Right lobe of liver (tissue), 6 donors: ENCODE measurements at regions not wholly inside any gene's neighbourhood (a gene's known extent, or its start where the extent isn't known, plus 50 kb on each side); places are given as distances from the start of the nearest gene placed in this dataset.

Experiments used
- ATAC-seq, 4 donors: fragments of 200-7000 bp; cut with Tn5 transposase; one replicate each; pipeline ENCODE4 v1.9.1; 2020; ENCODE audit warnings: mild to moderate bottlenecking in 4 of 4, moderate library complexity in 4 of 4
- DNase-seq, 3 donors: peaks; one replicate each; pipeline ENCODE4 v3.0.0-alpha.2; 2020
- H3K27ac ChIP-seq, 3 donors: fragments of 200-600 bp; one replicate each; pipeline ENCODE4 v1.8.0; 2022
- H3K27me3 ChIP-seq, 2 donors: fragments of 200-600 bp; one replicate each; pipeline ENCODE4 v1.8.0; 2022
- H3K36me3 ChIP-seq, 4 donors: fragments of 200-600 bp; sonication (generic) in 1 of 4; one replicate each; pipeline versions ENCODE4 v1.5.1 to v1.8.0; 2017 to 2022; ENCODE audit warnings: control low read depth in 1 of 4
- H3K4me1 ChIP-seq, 4 donors: fragments of 200-600 bp; sonication (generic) in 1 of 4; one replicate each; pipeline versions ENCODE4 v1.5.1 to v1.8.0; 2017 to 2022; ENCODE audit warnings: control low read depth in 1 of 4
- H3K4me3 ChIP-seq, 3 donors: fragments of 200-600 bp; one replicate each; pipeline ENCODE4 v1.8.0; 2022
- H3K9me3 ChIP-seq, 4 donors: fragments of 200-600 bp; sonication (generic) in 1 of 4; one replicate each; pipeline versions ENCODE4 v1.5.1 to v1.8.0; 2017 to 2022; ENCODE audit warnings: control low read depth in 1 of 4
- POLR2A ChIP-seq: fragments of 450-650 bp; IDR thresholded peaks from one replicate; pipeline ENCODE4 v1.6.1; 2017; ENCODE audit warnings: antibody characterized with exemption, mild to moderate bottlenecking
- WGBS: methylation state at CpG from one replicate; pipeline ENCODE4 v1.1.6; 2018; ENCODE audit warnings: low coverage, low lambda C conversion rate; ENCODE audit not compliant: insufficient coverage; ENCODE audit errors: missing lambda C conversion rate; 5-methylcytosine and 5-hydroxymethylcytosine counted together
- intact Hi-C, 2 donors: fragments of 100-400 bp; cut with DNase I; formaldehyde crosslinking; loops; one replicate each; pipeline versions ENCODE4 v1.11.2 to v1.14.1; 2022
- TF ChIP-seq, protein P1 (sequence below), 4 donors: fragments of 200-600 bp in 3 of 4; fragments of 450-650 bp in 1 of 4; IDR thresholded peaks; one replicate each; pipeline versions ENCODE4 v1.5.1 to v1.8.0; 2016 to 2022; ENCODE audit warnings: antibody characterized with exemption in 4 of 4, mild to moderate bottlenecking in 2 of 4
- donor health status: DM: no; HTN: yes; CAD: no.
- donor health status: DM: no; HTN: no; CAD: no.
- donor health status: DM: no; HTN: no; CAD: no.
- donor health status: DM: no; HTN: yes; CAD: no.
- donor health status: DM: no; HTN: yes; CAD: no.

DNA sequence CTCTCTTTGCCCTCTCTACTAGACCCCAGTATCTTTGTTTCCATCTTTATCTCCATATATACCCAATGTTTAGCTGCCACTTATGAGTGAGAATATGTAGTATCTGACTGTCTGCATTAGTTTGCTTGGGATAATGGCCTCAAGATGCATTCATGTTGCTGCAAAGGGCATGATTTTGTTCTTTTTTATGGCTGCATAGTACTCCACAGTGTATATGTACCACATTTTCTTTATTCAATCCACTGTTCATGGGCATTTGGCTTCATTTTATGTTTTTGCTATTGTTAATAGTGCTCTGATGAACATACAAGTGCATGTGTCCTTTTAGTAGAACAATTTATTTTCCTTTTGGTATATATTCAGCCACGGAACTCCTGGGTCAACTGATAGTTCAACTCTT, 671.5 kb upstream of the GRM7 start:
- WGBS = 69% methylated on average over 1 of the region's 1 CpG
- Histone ChIP-seq H3K27ac (no peak overlapping the region), H3K27me3 (no peaks in the 10 kb centered on the region), H3K4me3 (no peak overlapping the region), H3K4me1 (no peaks in the 10 kb centered on the region), H3K36me3 (no peaks in the 10 kb centered on the region), H3K9me3 (no peaks in the 10 kb centered on the region)
- TF ChIP-seq POLR2A = no peak
- TF ChIP-seq, protein P1, sequence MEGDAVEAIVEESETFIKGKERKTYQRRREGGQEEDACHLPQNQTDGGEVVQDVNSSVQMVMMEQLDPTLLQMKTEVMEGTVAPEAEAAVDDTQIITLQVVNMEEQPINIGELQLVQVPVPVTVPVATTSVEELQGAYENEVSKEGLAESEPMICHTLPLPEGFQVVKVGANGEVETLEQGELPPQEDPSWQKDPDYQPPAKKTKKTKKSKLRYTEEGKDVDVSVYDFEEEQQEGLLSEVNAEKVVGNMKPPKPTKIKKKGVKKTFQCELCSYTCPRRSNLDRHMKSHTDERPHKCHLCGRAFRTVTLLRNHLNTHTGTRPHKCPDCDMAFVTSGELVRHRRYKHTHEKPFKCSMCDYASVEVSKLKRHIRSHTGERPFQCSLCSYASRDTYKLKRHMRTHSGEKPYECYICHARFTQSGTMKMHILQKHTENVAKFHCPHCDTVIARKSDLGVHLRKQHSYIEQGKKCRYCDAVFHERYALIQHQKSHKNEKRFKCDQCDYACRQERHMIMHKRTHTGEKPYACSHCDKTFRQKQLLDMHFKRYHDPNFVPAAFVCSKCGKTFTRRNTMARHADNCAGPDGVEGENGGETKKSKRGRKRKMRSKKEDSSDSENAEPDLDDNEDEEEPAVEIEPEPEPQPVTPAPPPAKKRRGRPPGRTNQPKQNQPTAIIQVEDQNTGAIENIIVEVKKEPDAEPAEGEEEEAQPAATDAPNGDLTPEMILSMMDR (IDR thresholded peaks at IDR 0.05) = no peak
- intact Hi-C loops = no loop called here
- no peak for DNase-seq
- ATAC-seq = no peak

- TF ChIP-seq, protein P1 (IDR thresholded peaks at IDR 0.05) = peak in 3 of 4 donors; percentile 11 to 17 (median 12)
- TF ChIP-seq POLR2A = no peak
- intact Hi-C loops = no loop called here
- Histone ChIP-seq H3K9me3 (no peaks in the 10 kb centered on the region), H3K4me1 (no peaks in the 10 kb centered on the region), H3K36me3 (no peaks in the 10 kb centered on the region), H3K27ac (no peak overlapping the region), H3K4me3 (no peak overlapping the region), H3K27me3 (no peaks in the 10 kb centered on the region)
- no peak for DNase-seq
- no peak for ATAC-seq
- 9% methylated on average over 1 of the region's 1 CpG for WGBS
Observed at GRCh38 chr3:6204891-6205290, 656.0 kb upstream of the GRM7 start.

- H3K4me1 ChIP-seq = no peaks in the 10 kb centered on the region
- no peaks in the 10 kb centered on the region for H3K27me3 ChIP-seq
- H3K9me3 ChIP-seq = no peaks in the 10 kb centered on the region
- no peaks in the 10 kb centered on the region for H3K36me3 ChIP-seq
- intact Hi-C loops = no loop called here
- ATAC-seq = no peak
- H3K27ac ChIP-seq = no peak overlapping the region
- 27% methylated on average over 3 of the region's 3 CpGs for WGBS
- TF ChIP-seq, protein P1 (IDR thresholded peaks at IDR 0.05) = no peak
- TF ChIP-seq POLR2A = no peak
- H3K4me3 ChIP-seq = no peak overlapping the region
- no peak for DNase-seq
Observed at GRCh38 chr3:6216135-6217026, 644.5 kb upstream of the GRM7 start.

DNA sequence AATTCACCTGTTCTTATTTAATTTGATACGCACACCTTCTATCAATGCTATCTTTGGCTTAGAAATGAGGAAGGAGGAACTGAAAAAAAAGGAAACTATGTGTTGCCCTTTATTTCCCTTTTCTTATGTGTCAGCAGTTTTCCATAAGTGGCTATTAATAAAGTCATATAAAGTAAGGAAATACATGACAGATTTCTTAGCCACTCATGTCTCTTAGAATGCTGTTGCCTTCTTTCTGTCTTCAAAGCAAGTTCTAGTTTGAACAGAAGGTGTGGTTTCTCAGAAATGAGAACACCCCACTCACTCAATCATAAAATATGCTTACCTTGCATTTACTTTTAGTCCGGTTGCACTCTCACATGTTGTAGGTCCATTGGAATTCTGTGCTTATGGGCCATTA, 640.5 kb upstream of the GRM7 start:
- TF ChIP-seq POLR2A = no peak
- TF ChIP-seq, protein P1 (IDR thresholded peaks at IDR 0.05) = no peak
- H3K36me3 ChIP-seq = no peaks in the 10 kb centered on the region
- no peaks in the 10 kb centered on the region for H3K27me3 ChIP-seq
- 65% methylated on average over 2 of the region's 2 CpGs for WGBS
- no peaks in the 10 kb centered on the region for H3K4me1 ChIP-seq
- H3K27ac ChIP-seq = no peak overlapping the region
- H3K4me3 ChIP-seq = no peak overlapping the region
- intact Hi-C loops = no loop called here
- no peaks in the 10 kb centered on the region for H3K9me3 ChIP-seq
- ATAC-seq (no peak), DNase-seq (no peak)
